PC-3 (cell line): ENCODE measurements at regions not wholly inside any gene's neighbourhood (a gene's known extent, or its start where the extent isn't known, plus 50 kb on each side); places are given as distances from the start of the nearest gene placed in this dataset.

Experiments used
- EZH2 ChIP-seq: fragments of 300-600 bp; sonication (generic); IDR thresholded peaks from one replicate; pipeline ENCODE4 v1.6.1; 2017; ENCODE audit warnings: antibody characterized with exemption, mild to moderate bottlenecking, low read length; ENCODE audit not compliant: unreplicated experiment
- TF ChIP-seq, protein P1 (sequence below): fragments of 300-600 bp; sonication (generic); conservative IDR thresholded peaks from 2 replicates; pipeline ENCODE4 v1.5.1; 2017; ENCODE audit warnings: antibody characterized with exemption, low read depth, mild to moderate bottlenecking, low read length

DNA sequence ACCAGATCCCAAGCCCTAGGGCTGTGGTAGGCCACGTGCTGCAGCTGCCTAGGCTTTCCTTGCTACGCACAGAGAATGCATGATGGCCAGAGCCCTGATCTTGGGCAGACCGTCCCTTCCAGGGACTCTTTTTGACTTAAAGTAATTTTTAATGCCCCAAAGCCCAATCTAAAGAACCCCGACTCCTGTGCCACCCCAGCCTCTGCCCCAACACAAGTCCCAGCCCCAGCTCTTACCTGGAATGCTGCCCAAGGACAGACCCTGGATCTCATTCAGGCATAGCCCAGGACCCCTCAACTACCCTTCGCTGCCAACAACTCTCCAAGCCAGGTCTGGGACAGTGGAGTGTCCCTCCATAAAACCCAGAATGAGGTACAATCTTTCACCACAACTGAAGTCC, 211.7 kb upstream of the B3GAT1 start:
- TF ChIP-seq EZH2: no peak
- TF ChIP-seq, protein P1, sequence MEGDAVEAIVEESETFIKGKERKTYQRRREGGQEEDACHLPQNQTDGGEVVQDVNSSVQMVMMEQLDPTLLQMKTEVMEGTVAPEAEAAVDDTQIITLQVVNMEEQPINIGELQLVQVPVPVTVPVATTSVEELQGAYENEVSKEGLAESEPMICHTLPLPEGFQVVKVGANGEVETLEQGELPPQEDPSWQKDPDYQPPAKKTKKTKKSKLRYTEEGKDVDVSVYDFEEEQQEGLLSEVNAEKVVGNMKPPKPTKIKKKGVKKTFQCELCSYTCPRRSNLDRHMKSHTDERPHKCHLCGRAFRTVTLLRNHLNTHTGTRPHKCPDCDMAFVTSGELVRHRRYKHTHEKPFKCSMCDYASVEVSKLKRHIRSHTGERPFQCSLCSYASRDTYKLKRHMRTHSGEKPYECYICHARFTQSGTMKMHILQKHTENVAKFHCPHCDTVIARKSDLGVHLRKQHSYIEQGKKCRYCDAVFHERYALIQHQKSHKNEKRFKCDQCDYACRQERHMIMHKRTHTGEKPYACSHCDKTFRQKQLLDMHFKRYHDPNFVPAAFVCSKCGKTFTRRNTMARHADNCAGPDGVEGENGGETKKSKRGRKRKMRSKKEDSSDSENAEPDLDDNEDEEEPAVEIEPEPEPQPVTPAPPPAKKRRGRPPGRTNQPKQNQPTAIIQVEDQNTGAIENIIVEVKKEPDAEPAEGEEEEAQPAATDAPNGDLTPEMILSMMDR: no peak
